Esophagus muscularis mucosa (tissue), 4 donors: ENCODE measurements at regions not wholly inside any gene's neighbourhood (a gene's known extent, or its start where the extent isn't known, plus 50 kb on each side); places are given as distances from the start of the nearest gene placed in this dataset.
A peak's percentile ranks its signal among the peaks of the same experiment; 100 is the strongest.

Experiments used
- DNase-seq: peaks from one replicate; pipeline ENCODE4 v3.0.0-alpha.2; 2017; ENCODE audit errors: extremely low spot score
- H3K27ac ChIP-seq, 4 donors: fragments of 200-600 bp; sonication (generic); replicated peaks in 1 of 4; 1 replicate in 3 of 4; 2 replicates in 1 of 4; pipeline ENCODE4 v1.5.1; 2016 to 2019; ENCODE audit warnings: mild to moderate bottlenecking in 1 of 4
- H3K27me3 ChIP-seq, 4 donors: fragments of 200-600 bp; sonication (generic); one replicate each; pipeline versions ENCODE4 v1.5.1 to v1.6.0; 2016 to 2019
- H3K36me3 ChIP-seq, 4 donors: fragments of 200-600 bp; sonication (generic); one replicate each; pipeline ENCODE4 v1.5.1; 2016 to 2019
- H3K4me1 ChIP-seq, 4 donors: fragments of 200-600 bp; sonication (generic); one replicate each; pipeline ENCODE4 v1.5.1; 2016 to 2019
- H3K4me3 ChIP-seq, 4 donors: fragments of 200-600 bp; sonication (generic); 1 replicate in 2 of 4; 2 replicates in 2 of 4; pipeline ENCODE4 v1.5.1; 2016 to 2019; ENCODE audit warnings: mild to moderate bottlenecking in 4 of 4, moderate library complexity in 1 of 4
- H3K9me3 ChIP-seq, 4 donors: fragments of 200-600 bp; sonication (generic); 1 replicate in 3 of 4; 2 replicates in 1 of 4; pipeline ENCODE4 v1.5.1; 2016 to 2019
- CTCF ChIP-seq, 3 experiments: fragments of 200-600 bp in 2 of 3; fragments of 450-650 bp in 1 of 3; sonication (generic) in 2 of 3; IDR thresholded peaks; one replicate each; pipeline ENCODE4 v1.5.1; 2017 to 2019; ENCODE audit warnings: antibody characterized with exemption in 3 of 3, mild to moderate bottlenecking in 2 of 3, moderate library complexity in 1 of 3
- EP300 ChIP-seq: sonication (generic); formaldehyde crosslinking; IDR thresholded peaks from one replicate; pipeline ENCODE4 v1.6.1; 2017; ENCODE audit warnings: antibody characterized with exemption
- POLR2A ChIP-seq: fragments of 450-650 bp; IDR thresholded peaks from one replicate; pipeline ENCODE4 v1.6.1; 2017; ENCODE audit warnings: antibody characterized with exemption, moderate library complexity, mild to moderate bottlenecking, low read depth
- POLR2AphosphoS5 ChIP-seq, 2 donors: sonication (generic); formaldehyde crosslinking; IDR thresholded peaks; one replicate each; pipeline ENCODE4 v1.6.1; 2017; ENCODE audit warnings: antibody characterized with exemption in 2 of 2
- WGBS: methylation state at CpG from one replicate; pipeline ENCODE4 v1.1.5; 2018; 5-methylcytosine and 5-hydroxymethylcytosine counted together
- intact Hi-C: fragments of 100-400 bp; cut with DNase I; formaldehyde crosslinking; loops from one replicate; pipeline ENCODE4 v1.15.1; 2023

DNA sequence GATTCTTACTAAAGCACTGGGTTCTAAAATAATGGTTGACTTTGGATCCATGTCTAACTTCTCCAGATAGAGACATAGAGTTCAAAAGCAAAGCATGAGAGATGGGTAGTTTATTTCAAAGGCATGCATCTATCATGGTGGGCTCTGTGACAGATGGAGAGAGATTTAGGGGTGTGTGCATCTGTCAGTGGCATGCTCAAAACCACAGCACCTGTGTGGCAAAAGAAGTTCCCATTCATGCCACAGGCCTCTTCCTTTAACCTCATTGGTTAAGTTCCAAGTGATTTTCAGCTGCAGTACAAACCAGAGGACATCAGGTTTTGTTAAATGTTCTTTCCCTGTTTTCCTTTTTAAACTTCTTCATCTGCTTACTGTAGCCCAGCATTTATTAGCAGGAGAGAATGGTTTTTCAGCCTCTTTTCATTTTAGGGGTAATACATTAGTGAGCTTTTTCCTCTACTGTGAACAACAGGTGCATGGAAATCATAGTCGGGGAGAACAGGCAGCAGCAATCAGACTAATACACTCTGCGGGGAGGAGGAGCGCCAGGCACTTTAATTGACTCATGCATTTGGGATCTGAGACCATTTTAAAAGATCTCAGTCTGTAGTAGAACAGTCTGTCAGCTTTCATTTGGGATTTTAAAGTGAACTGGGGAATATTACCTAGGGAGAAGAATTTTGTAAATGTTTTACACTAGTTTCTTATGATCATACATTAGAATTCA is 52.4 kb upstream of the UPP2 start:
- H3K9me3 ChIP-seq: no peaks in the 10 kb centered on the region
- H3K4me3 ChIP-seq: no peak overlapping the region
- no peak overlapping the region for H3K27ac ChIP-seq
- TF ChIP-seq POLR2AphosphoS5 (IDR thresholded peaks at IDR 0.05) (no peak), POLR2A (no peak), CTCF (IDR thresholded peaks at IDR 0.05) (no peak), EP300 (no peak)
- 91% methylated on average over 3 of the region's 3 CpGs for WGBS
- H3K36me3 ChIP-seq: no peaks in the 10 kb centered on the region
- no peaks in the 10 kb centered on the region for H3K4me1 ChIP-seq
- intact Hi-C loops: no loop called here
- no peaks in the 10 kb centered on the region for H3K27me3 ChIP-seq
- peak; percentile 39 for DNase-seq

- Histone ChIP-seq H3K4me1 (peaks cover 0 to 3% (median 0%) of the 10 kb centered on the region in 4 donors), H3K27me3 (no peaks in the 10 kb centered on the region), H3K4me3 (no peak overlapping the region), H3K9me3 (no peaks in the 10 kb centered on the region), H3K36me3 (no peaks in the 10 kb centered on the region), H3K27ac (no peak overlapping the region)
- intact Hi-C loops: no loop called here
- WGBS: 97% methylated on average over 3 of the region's 3 CpGs
- TF ChIP-seq CTCF (IDR thresholded peaks at IDR 0.05): no peak
- TF ChIP-seq POLR2A: no peak
- TF ChIP-seq EP300: no peak
- no peak for TF ChIP-seq POLR2AphosphoS5 (IDR thresholded peaks at IDR 0.05)
- DNase-seq: peak; percentile 72
Observed at GRCh38 chr2:158048327-158048726, 53.3 kb upstream of the UPP2 start.

- H3K36me3 ChIP-seq: no peaks in the 10 kb centered on the region
- peaks cover 0 to 3% (median 0%) of the 10 kb centered on the region in 4 donors for H3K4me1 ChIP-seq
- H3K9me3 ChIP-seq: no peaks in the 10 kb centered on the region
- DNase-seq: peak; percentile 64
- WGBS: 81% methylated on average over 5 of the region's 5 CpGs
- H3K4me3 ChIP-seq: no peak overlapping the region
- no peak overlapping the region for H3K27ac ChIP-seq
- TF ChIP-seq EP300 (no peak), POLR2AphosphoS5 (IDR thresholded peaks at IDR 0.05) (no peak), CTCF (IDR thresholded peaks at IDR 0.05) (no peak), POLR2A (no peak)
- H3K27me3 ChIP-seq: no peaks in the 10 kb centered on the region
- intact Hi-C loops: no loop called here
Observed at GRCh38 chr2:158047156-158047611, 54.5 kb upstream of the UPP2 start.

DNA sequence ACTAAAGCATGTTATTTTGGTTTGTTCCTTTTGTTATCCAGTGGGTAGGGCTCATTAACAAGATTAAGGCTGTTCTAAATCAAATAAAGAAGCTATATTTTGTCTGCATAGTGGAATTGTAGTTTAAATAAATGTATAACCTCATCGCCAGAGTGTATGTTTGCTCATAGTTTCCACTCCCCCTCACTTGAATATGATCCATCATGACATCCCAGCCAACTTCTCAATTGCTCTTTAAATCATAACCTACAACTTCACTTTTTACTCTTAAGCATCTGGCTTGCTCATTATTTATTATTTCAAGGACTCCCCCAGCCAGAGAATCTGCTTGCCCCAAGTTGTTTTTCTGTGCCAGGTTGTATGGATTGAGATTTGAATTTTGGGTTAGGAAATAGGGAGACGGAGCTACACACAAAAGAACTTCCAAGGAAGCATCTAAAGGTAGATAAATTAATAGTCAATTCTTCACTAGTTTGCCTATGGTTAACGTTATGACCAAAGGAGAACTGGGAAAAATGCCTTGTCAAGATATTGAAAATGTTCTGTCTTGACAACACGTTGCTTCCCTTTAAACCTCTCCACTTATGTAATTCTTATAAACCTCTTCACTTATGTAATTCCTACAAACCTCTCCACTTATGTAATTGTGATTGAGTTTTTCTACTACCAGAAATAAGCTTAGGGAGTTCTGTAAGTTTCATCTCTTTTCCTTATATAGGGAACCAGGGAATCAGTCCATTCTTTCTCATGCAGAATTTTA is 55.4 kb upstream of the UPP2 start:
- Histone ChIP-seq H3K27me3 (no peaks in the 10 kb centered on the region), H3K27ac (no peak overlapping the region), H3K4me1 (peaks cover 0 to 3% (median 0%) of the 10 kb centered on the region in 4 donors), H3K4me3 (no peak overlapping the region), H3K9me3 (no peaks in the 10 kb centered on the region), H3K36me3 (no peaks in the 10 kb centered on the region)
- DNase-seq: peak; percentile 64
- intact Hi-C loops: no loop called here
- WGBS: 37% methylated on average over 4 of the region's 4 CpGs
- no peak for TF ChIP-seq CTCF (IDR thresholded peaks at IDR 0.05)
- no peak for TF ChIP-seq POLR2A
- TF ChIP-seq POLR2AphosphoS5 (IDR thresholded peaks at IDR 0.05): no peak
- TF ChIP-seq EP300: no peak
